H9 (cell line): ENCODE measurements at regions not wholly inside any gene's neighbourhood (a gene's known extent, or its start where the extent isn't known, plus 50 kb on each side); places are given as distances from the start of the nearest gene placed in this dataset.

Experiments
- DNase-seq: peaks from one replicate; pipeline ENCODE4 v3.0.0-alpha.2; 2017
- H2AFZ ChIP-seq: one replicate; pipeline ENCODE4 v1.6.1; 2013; ENCODE audit warnings: mild to moderate bottlenecking, low read length, control low read depth, moderate library complexity
- H2AK5ac ChIP-seq: 2 replicates; pipeline ENCODE4 v1.6.1; 2013; ENCODE audit warnings: low read length, control low read depth, mixed read lengths; ENCODE audit not compliant: insufficient read length
- H2BK120ac ChIP-seq: one replicate; pipeline ENCODE4 v1.6.1; 2013; ENCODE audit warnings: low read depth, mild to moderate bottlenecking, low read length, control low read depth, inconsistent platforms; ENCODE audit not compliant: poor library complexity, severe bottlenecking
- H2BK12ac ChIP-seq: 2 replicates; pipeline ENCODE4 v1.6.1; 2013; ENCODE audit warnings: low read length, control low read depth, mixed read lengths, low read depth; ENCODE audit not compliant: insufficient read length
- H2BK15ac ChIP-seq: 2 replicates; pipeline ENCODE4 v1.6.1; 2013; ENCODE audit warnings: low read depth, low read length, control low read depth
- H2BK20ac ChIP-seq: one replicate; pipeline ENCODE4 v1.6.1; 2013; ENCODE audit warnings: low read depth, mild to moderate bottlenecking, low read length, control low read depth, inconsistent platforms; ENCODE audit not compliant: poor library complexity, severe bottlenecking
- H2BK5ac ChIP-seq: 2 replicates; pipeline ENCODE4 v1.6.1; 2013; ENCODE audit warnings: low read length, control low read depth, mixed read lengths; ENCODE audit not compliant: insufficient read length
- H3K14ac ChIP-seq: 2 replicates; pipeline ENCODE4 v1.6.1; 2013; ENCODE audit warnings: low read length, control low read depth; ENCODE audit not compliant: insufficient read depth
- H3K18ac ChIP-seq: 2 replicates; pipeline ENCODE4 v1.6.1; 2013; ENCODE audit warnings: low read depth, mild to moderate bottlenecking, mixed read lengths, low read length, control low read depth; ENCODE audit not compliant: insufficient read length
- H3K23ac ChIP-seq: 2 replicates; pipeline ENCODE4 v1.6.1; 2013; ENCODE audit warnings: low read length, control low read depth, mixed read lengths, low read depth; ENCODE audit not compliant: insufficient read length
- H3K23me2 ChIP-seq: 2 replicates; pipeline ENCODE4 v1.6.1; 2013; ENCODE audit warnings: low read depth, mild to moderate bottlenecking, mixed read lengths, low read length, control low read depth; ENCODE audit not compliant: insufficient read length, poor library complexity, severe bottlenecking
- H3K27ac ChIP-seq: 2 replicates; pipeline ENCODE4 v1.5.1; 2013; ENCODE audit warnings: low read length, control low read depth, mixed read lengths, low read depth; ENCODE audit not compliant: insufficient read length
- H3K27me3 ChIP-seq: 2 replicates; pipeline ENCODE4 v1.6.1; 2013; ENCODE audit warnings: low read length, control low read depth, inconsistent platforms; ENCODE audit not compliant: insufficient read depth
- H3K4ac ChIP-seq: 2 replicates; pipeline ENCODE4 v1.6.1; 2013; ENCODE audit warnings: low read depth, mild to moderate bottlenecking, control low read depth, inconsistent platforms, low read length, moderate library complexity
- H3K4me1 ChIP-seq: 2 replicates; pipeline ENCODE4 v1.6.1; 2013; ENCODE audit warnings: low read length, control low read depth, inconsistent platforms; ENCODE audit not compliant: insufficient read depth
- H3K4me2 ChIP-seq: 2 replicates; pipeline ENCODE4 v1.6.1; 2013; ENCODE audit warnings: low read length, control low read depth, mixed read lengths; ENCODE audit not compliant: insufficient read length, insufficient read depth
- H3K56ac ChIP-seq: 2 replicates; pipeline ENCODE4 v1.6.1; 2013; ENCODE audit warnings: low read depth, mild to moderate bottlenecking, mixed read lengths, low read length, control low read depth; ENCODE audit not compliant: insufficient read length
- H3K79me1 ChIP-seq: 2 replicates; pipeline ENCODE4 v1.6.1; 2013; ENCODE audit warnings: low read depth, mild to moderate bottlenecking, moderate library complexity, low read length, control low read depth, inconsistent platforms; ENCODE audit not compliant: insufficient read depth, poor library complexity, severe bottlenecking
- H3K79me2 ChIP-seq: 2 replicates; pipeline ENCODE4 v1.6.1; 2013; ENCODE audit warnings: low read length, control low read depth, inconsistent platforms; ENCODE audit not compliant: insufficient read depth
- H3K9ac ChIP-seq: 2 replicates; pipeline ENCODE4 v1.6.1; 2013; ENCODE audit warnings: low read length, control low read depth, mixed read lengths; ENCODE audit not compliant: insufficient read length; ENCODE audit errors: extremely low read depth
- H3K9me3 ChIP-seq: one replicate; pipeline ENCODE4 v1.6.1; 2013; ENCODE audit warnings: low read depth, low read length, inconsistent platforms; ENCODE audit not compliant: control insufficient read depth
- H3T11ph ChIP-seq: one replicate; pipeline ENCODE4 v1.6.1; 2013; ENCODE audit warnings: mild to moderate bottlenecking, low read length, control low read depth, inconsistent platforms
- H4K20me1 ChIP-seq: one replicate; pipeline ENCODE4 v1.6.1; 2013; ENCODE audit not compliant: control insufficient read depth, insufficient read length, insufficient read depth
- H4K5ac ChIP-seq: 2 replicates; pipeline ENCODE4 v1.6.1; 2013; ENCODE audit warnings: low read depth, mild to moderate bottlenecking, mixed read lengths, low read length, control low read depth; ENCODE audit not compliant: insufficient read length
- H4K8ac ChIP-seq: replicated peaks from 2 replicates; pipeline ENCODE4 v1.6.1; 2013; ENCODE audit warnings: low read length, control low read depth, mixed read lengths, low read depth; ENCODE audit not compliant: insufficient read length
- H4K91ac ChIP-seq: 2 replicates; pipeline ENCODE4 v1.6.1; 2013; ENCODE audit warnings: low read depth, mild to moderate bottlenecking, moderate library complexity, mixed read lengths, low read length, control low read depth; ENCODE audit not compliant: insufficient read length
- H3K27ac Mint-ChIP-seq, 3 experiments: 2 replicates in 2 of 3; 3 replicates in 1 of 3; pipeline ENCODE4 v1.8.0; 2020 to 2021; ENCODE audit warnings: mixed read lengths in 3 of 3, mild to moderate bottlenecking in 1 of 3, moderate library complexity in 1 of 3
- H3K27me3 Mint-ChIP-seq: 2 replicates; pipeline ENCODE4 v1.8.0; 2021; ENCODE audit warnings: low read depth, mild to moderate bottlenecking, moderate library complexity, mixed read lengths
- H3K36me3 Mint-ChIP-seq, 3 experiments: 2 replicates in 2 of 3; 3 replicates in 1 of 3; pipeline ENCODE4 v1.8.0; 2020 to 2021; ENCODE audit warnings: low read depth in 3 of 3, mixed read lengths in 3 of 3; ENCODE audit not compliant: insufficient read depth in 1 of 3
- H3K4me1 Mint-ChIP-seq, 2 experiments: 2 replicates each; pipeline ENCODE4 v1.8.0; 2020; ENCODE audit warnings: mixed read lengths in 2 of 2
- H3K4me3 Mint-ChIP-seq, 2 experiments: 2 replicates in 1 of 2; 3 replicates in 1 of 2; pipeline ENCODE4 v1.8.0; 2020 to 2021; ENCODE audit warnings: mild to moderate bottlenecking in 2 of 2, mixed read lengths in 2 of 2, moderate library complexity in 1 of 2
- H3K9me3 Mint-ChIP-seq, 2 experiments: 2 replicates in 1 of 2; 3 replicates in 1 of 2; pipeline ENCODE4 v1.8.0; 2020; ENCODE audit warnings: mild to moderate bottlenecking in 2 of 2, mixed read lengths in 2 of 2, moderate library complexity in 1 of 2
- CTCF ChIP-seq: fragments of 200-600 bp; sonication (generic); conservative IDR thresholded peaks from 3 replicates; pipeline ENCODE4 v1.8.0; 2021; ENCODE audit warnings: antibody characterized with exemption, mild to moderate bottlenecking
- WGBS: extraction: QIAGEN DNeasy Blood & Tissue Kit; methylation state at CpG from one replicate; pipeline ENCODE4 v1.1.7; 2013; ENCODE audit warnings: missing lambda C conversion rate, low lambda C conversion rate, mixed read lengths; ENCODE audit not compliant: insufficient read length; ENCODE audit errors: extremely low coverage; 5-methylcytosine and 5-hydroxymethylcytosine counted together

DNA sequence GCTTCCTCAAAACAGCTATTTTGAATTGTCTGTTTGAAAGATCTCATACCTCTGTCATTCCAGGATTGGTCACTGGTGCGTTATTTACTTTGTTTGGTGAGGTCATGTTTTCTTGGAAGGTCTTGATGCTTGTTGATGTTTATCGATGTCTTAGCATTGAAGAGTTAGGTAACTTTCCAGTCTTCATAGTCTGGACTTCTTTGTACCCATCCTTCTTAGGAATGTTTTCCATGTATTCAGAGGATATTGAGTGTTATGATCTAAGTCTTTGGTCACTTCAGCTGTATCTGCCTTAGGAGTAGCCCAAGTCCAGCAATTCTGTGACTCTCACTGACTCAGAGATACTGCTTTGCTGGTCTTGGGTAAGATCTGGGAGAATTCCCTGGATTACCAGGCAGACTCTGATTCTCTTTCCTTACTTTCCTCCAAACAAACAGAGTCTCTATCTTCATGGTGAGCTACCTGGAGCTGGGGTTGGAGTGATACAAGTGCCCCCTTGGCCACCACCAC is 398.6 kb downstream of the ZIC4 start:
- no peak overlapping the region for H2BK12ac ChIP-seq
- WGBS, result no CpG with 5 or more reads among the region's 2 CpGs
- H3T11ph ChIP-seq, result no peak overlapping the region
- no peaks in the 10 kb centered on the region for H3K23me2 ChIP-seq
- H3K14ac ChIP-seq, result no peak overlapping the region
- no peak for DNase-seq
- no peaks in the 10 kb centered on the region for H3K27me3 ChIP-seq
- no peak overlapping the region for H3K4ac ChIP-seq
- no peak overlapping the region for H3K4me2 ChIP-seq
- H3K18ac ChIP-seq, result no peak overlapping the region
- H3K9me3 ChIP-seq, result no peaks in the 10 kb centered on the region
- Mint-ChIP-seq H3K4me1 (no peaks in the 10 kb centered on the region), H3K27ac (no peak overlapping the region; a peak in 1 of 7 replicates), H3K4me3 (no peak overlapping the region), H3K27me3 (no peaks in the 10 kb centered on the region), H3K36me3 (no peaks in the 10 kb centered on the region), H3K9me3 (no peaks in the 10 kb centered on the region)
- H4K20me1 ChIP-seq, result no peaks in the 10 kb centered on the region
- H2BK20ac ChIP-seq, result no peak overlapping the region
- H3K27ac ChIP-seq, result no peak overlapping the region
- H3K9ac ChIP-seq, result no peak overlapping the region
- no peak overlapping the region for H2BK120ac ChIP-seq
- H3K79me1 ChIP-seq, result no peaks in the 10 kb centered on the region
- no peak overlapping the region for H3K56ac ChIP-seq
- H4K91ac ChIP-seq, result no peak overlapping the region
- H3K23ac ChIP-seq, result no peak overlapping the region
- TF ChIP-seq CTCF, result no peak
- no peak overlapping the region for H4K8ac ChIP-seq
- H3K79me2 ChIP-seq, result no peaks in the 10 kb centered on the region
- H2BK5ac ChIP-seq, result no peak overlapping the region
- H4K5ac ChIP-seq, result no peak overlapping the region
- no peaks in the 10 kb centered on the region for H3K4me1 ChIP-seq
- no peak overlapping the region for H2AK5ac ChIP-seq
- H2BK15ac ChIP-seq, result no peak overlapping the region
- H2AFZ ChIP-seq, result no peak overlapping the region
